Astrocyte (in vitro differentiated cells and primary cell): ENCODE measurements at regions not wholly inside any gene's neighbourhood (a gene's known extent, or its start where the extent isn't known, plus 50 kb on each side); places are given as distances from the start of the nearest gene placed in this dataset.

ENCODE experiments used
- DNase-seq: peaks from one replicate; pipeline ENCODE4 v3.0.0-alpha.2; 2010; ENCODE audit warnings: low read depth
- FAIRE-seq: peaks from 2 replicates; lab custom pipeline; 2011; peaks lifted over from hg19 to GRCh38; lab: Jason Lieb, UNC
- H2AFZ ChIP-seq: 2 replicates; pipeline ENCODE4 v1.6.0; 2012; ENCODE audit warnings: low read depth, low read length, inconsistent platforms
- H3K27ac ChIP-seq: 2 replicates; pipeline ENCODE4 v1.5.1; 2011; ENCODE audit warnings: low read depth, low read length, inconsistent platforms
- H3K27me3 ChIP-seq: 2 replicates; pipeline ENCODE4 v1.6.0; 2011; ENCODE audit warnings: low read length, inconsistent platforms; ENCODE audit not compliant: insufficient read depth
- H3K36me3 ChIP-seq: 2 replicates; pipeline ENCODE4 v1.5.1; 2011; ENCODE audit warnings: low read length, inconsistent platforms; ENCODE audit not compliant: insufficient read depth
- H3K4me1 ChIP-seq: 2 replicates; pipeline ENCODE4 v1.5.1; 2011; ENCODE audit warnings: low read length, inconsistent platforms; ENCODE audit not compliant: insufficient read depth
- H3K4me2 ChIP-seq: 2 replicates; pipeline ENCODE4 v1.6.0; 2012; ENCODE audit warnings: low read length, inconsistent platforms
- H3K4me3 ChIP-seq: 2 replicates; pipeline ENCODE4 v1.5.1; 2011; ENCODE audit warnings: low read depth, mild to moderate bottlenecking, low read length, inconsistent platforms; ENCODE audit not compliant: insufficient read depth
- H3K79me2 ChIP-seq: 2 replicates; pipeline ENCODE4 v1.6.0; 2012; ENCODE audit warnings: mild to moderate bottlenecking, low read length, inconsistent platforms; ENCODE audit not compliant: insufficient read depth
- H3K9ac ChIP-seq: 2 replicates; pipeline ENCODE4 v1.6.0; 2012; ENCODE audit warnings: mild to moderate bottlenecking, low read length, inconsistent platforms
- H3K9me3 ChIP-seq: 2 replicates; pipeline ENCODE4 v1.5.1; 2012; ENCODE audit warnings: low read depth, mild to moderate bottlenecking, low read length, inconsistent platforms; ENCODE audit not compliant: insufficient read depth
- H4K20me1 ChIP-seq: 2 replicates; pipeline ENCODE4 v1.6.0; 2012; ENCODE audit warnings: low read length, inconsistent platforms; ENCODE audit not compliant: insufficient read depth
- H3K27ac Mint-ChIP-seq: one replicate; pipeline ENCODE4 v1.8.0; 2021; ENCODE audit warnings: mild to moderate bottlenecking, mixed read lengths; ENCODE audit not compliant: unreplicated experiment
- H3K27me3 Mint-ChIP-seq: one replicate; pipeline ENCODE4 v1.8.0; 2021; ENCODE audit warnings: low read depth, mixed read lengths; ENCODE audit not compliant: unreplicated experiment
- H3K36me3 Mint-ChIP-seq: one replicate; pipeline ENCODE4 v1.8.0; 2021; ENCODE audit warnings: low read depth, mixed read lengths; ENCODE audit not compliant: unreplicated experiment
- H3K4me1 Mint-ChIP-seq: one replicate; pipeline ENCODE4 v1.8.0; 2021; ENCODE audit warnings: low read depth, mixed read lengths; ENCODE audit not compliant: unreplicated experiment
- H3K4me3 Mint-ChIP-seq: one replicate; pipeline ENCODE4 v1.8.0; 2021; ENCODE audit warnings: mild to moderate bottlenecking, moderate library complexity, mixed read lengths; ENCODE audit not compliant: unreplicated experiment
- H3K9me3 Mint-ChIP-seq: one replicate; pipeline ENCODE4 v1.8.0; 2021; ENCODE audit warnings: mild to moderate bottlenecking, mixed read lengths; ENCODE audit not compliant: unreplicated experiment
- EZH2 ChIP-seq: IDR thresholded peaks from 2 replicates; pipeline ENCODE4 v1.6.1; 2012; ENCODE audit warnings: mild to moderate bottlenecking, low read length, inconsistent platforms; ENCODE audit not compliant: insufficient read depth
- TF ChIP-seq, protein P1 (sequence below): IDR thresholded peaks from 2 replicates; pipeline ENCODE4 v1.5.1; 2011; ENCODE audit warnings: low read depth, mild to moderate bottlenecking, inconsistent platforms, low read length, moderate library complexity; ENCODE audit not compliant: insufficient read depth

DNA sequence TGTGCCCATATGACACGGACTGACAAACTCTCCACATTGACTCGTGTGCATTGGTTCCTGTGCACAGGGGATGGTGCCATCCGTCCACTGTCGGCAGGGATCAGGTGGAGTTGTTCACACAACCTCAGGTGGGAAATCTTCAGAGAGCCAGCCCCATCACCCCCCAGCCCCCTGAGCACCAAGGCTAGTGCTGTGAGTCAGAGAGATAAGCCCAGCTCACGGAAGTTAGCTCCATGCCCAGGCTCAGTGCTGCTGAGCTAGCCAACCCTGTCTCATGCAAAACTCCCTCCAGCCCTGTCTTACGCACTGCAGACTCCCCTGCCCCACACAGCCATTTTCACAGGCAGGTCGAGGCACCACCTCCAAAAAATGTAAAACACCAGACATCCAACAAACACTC is 139.0 kb upstream of the NGF start:
- FAIRE-seq (no peak), DNase-seq (no peak)
- no peak overlapping the region for H2AFZ ChIP-seq
- H3K27ac ChIP-seq: no peak overlapping the region
- H3K27me3 ChIP-seq: no peaks in the 10 kb centered on the region
- H3K36me3 Mint-ChIP-seq: peaks cover 4% of the 10 kb centered on the region
- no peak overlapping the region for H3K4me2 ChIP-seq
- no peaks in the 10 kb centered on the region for H3K36me3 ChIP-seq
- H3K4me1 Mint-ChIP-seq: peaks cover 7% of the 10 kb centered on the region
- H3K4me1 ChIP-seq: no peaks in the 10 kb centered on the region
- no peak for TF ChIP-seq EZH2
- TF ChIP-seq, protein P1, sequence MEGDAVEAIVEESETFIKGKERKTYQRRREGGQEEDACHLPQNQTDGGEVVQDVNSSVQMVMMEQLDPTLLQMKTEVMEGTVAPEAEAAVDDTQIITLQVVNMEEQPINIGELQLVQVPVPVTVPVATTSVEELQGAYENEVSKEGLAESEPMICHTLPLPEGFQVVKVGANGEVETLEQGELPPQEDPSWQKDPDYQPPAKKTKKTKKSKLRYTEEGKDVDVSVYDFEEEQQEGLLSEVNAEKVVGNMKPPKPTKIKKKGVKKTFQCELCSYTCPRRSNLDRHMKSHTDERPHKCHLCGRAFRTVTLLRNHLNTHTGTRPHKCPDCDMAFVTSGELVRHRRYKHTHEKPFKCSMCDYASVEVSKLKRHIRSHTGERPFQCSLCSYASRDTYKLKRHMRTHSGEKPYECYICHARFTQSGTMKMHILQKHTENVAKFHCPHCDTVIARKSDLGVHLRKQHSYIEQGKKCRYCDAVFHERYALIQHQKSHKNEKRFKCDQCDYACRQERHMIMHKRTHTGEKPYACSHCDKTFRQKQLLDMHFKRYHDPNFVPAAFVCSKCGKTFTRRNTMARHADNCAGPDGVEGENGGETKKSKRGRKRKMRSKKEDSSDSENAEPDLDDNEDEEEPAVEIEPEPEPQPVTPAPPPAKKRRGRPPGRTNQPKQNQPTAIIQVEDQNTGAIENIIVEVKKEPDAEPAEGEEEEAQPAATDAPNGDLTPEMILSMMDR: no peak
- no peak overlapping the region for H3K27ac Mint-ChIP-seq
- no peak overlapping the region for H3K4me3 Mint-ChIP-seq
- H3K79me2 ChIP-seq: no peaks in the 10 kb centered on the region
- H3K9ac ChIP-seq: no peak overlapping the region
- H3K4me3 ChIP-seq: no peak overlapping the region
- H4K20me1 ChIP-seq: no peaks in the 10 kb centered on the region
- H3K27me3 Mint-ChIP-seq: peaks cover 38% of the 10 kb centered on the region
- H3K9me3 Mint-ChIP-seq: peaks cover 4% of the 10 kb centered on the region
- no peaks in the 10 kb centered on the region for H3K9me3 ChIP-seq

DNA sequence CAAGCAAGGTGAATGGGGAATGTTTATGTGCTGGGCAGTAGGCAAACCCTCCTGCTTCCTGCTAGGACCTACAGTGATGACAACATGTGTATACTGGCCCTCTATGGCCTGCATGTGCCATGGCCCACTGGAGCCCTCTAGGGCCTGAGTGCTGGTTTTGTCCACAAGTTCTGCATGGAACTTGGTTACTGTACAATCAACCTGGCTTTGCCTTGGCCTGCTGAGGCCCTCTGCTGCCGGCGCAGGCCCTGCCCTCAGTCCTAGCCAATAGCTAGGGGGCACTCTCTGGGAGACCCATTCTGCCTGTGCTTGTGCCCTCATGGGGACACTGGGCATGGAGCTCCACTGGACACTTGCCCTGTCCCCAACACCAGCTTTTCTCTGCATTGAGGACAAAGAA is 138.6 kb upstream of the NGF start:
- Mint-ChIP-seq H3K9me3 (peaks cover 4% of the 10 kb centered on the region), H3K4me1 (peaks cover 7% of the 10 kb centered on the region), H3K27ac (no peak overlapping the region), H3K27me3 (peaks cover 38% of the 10 kb centered on the region), H3K4me3 (no peak overlapping the region), H3K36me3 (peaks cover 4% of the 10 kb centered on the region)
- H3K4me2 ChIP-seq: no peak overlapping the region
- H2AFZ ChIP-seq: no peak overlapping the region
- H3K9me3 ChIP-seq: no peaks in the 10 kb centered on the region
- no peaks in the 10 kb centered on the region for H4K20me1 ChIP-seq
- no peaks in the 10 kb centered on the region for H3K27me3 ChIP-seq
- H3K4me3 ChIP-seq: no peak overlapping the region
- no peak overlapping the region for H3K27ac ChIP-seq
- FAIRE-seq: no peak
- no peaks in the 10 kb centered on the region for H3K4me1 ChIP-seq
- no peak for TF ChIP-seq EZH2
- TF ChIP-seq, protein P1: no peak
- no peak overlapping the region for H3K9ac ChIP-seq
- no peaks in the 10 kb centered on the region for H3K79me2 ChIP-seq
- no peak for DNase-seq
- H3K36me3 ChIP-seq: no peaks in the 10 kb centered on the region

DNA sequence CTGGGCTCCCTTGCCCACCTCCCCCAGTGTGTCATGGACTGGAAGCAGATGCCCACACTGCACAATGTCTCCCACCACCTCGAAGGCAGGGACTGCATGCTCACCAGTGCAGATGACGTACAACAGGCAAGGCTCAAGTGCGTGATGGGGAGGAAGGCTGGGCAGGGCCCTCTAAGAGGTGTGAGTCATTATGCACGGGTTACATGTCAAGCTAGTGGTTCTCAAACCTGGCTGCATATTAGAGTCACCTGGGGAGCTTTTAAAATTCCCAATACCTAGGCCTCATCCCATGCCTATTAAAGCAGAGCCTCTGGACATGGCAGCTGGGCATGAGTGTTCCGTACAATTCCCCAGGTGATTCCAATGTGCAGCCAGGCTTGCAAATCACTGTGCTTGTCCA is 137.9 kb upstream of the NGF start:
- FAIRE-seq: no peak
- H3K9ac ChIP-seq: no peak overlapping the region
- H3K4me1 ChIP-seq: no peaks in the 10 kb centered on the region
- H3K9me3 ChIP-seq: no peaks in the 10 kb centered on the region
- peaks cover 4% of the 10 kb centered on the region for H3K9me3 Mint-ChIP-seq
- no peak overlapping the region for H3K4me2 ChIP-seq
- no peak overlapping the region for H3K27ac Mint-ChIP-seq
- no peak overlapping the region for H3K4me3 ChIP-seq
- no peak overlapping the region for H3K4me3 Mint-ChIP-seq
- H3K27ac ChIP-seq: no peak overlapping the region
- peaks cover 9% of the 10 kb centered on the region for H3K4me1 Mint-ChIP-seq
- H3K36me3 Mint-ChIP-seq: peaks cover 4% of the 10 kb centered on the region
- H3K36me3 ChIP-seq: no peaks in the 10 kb centered on the region
- no peak overlapping the region for H2AFZ ChIP-seq
- peaks cover 31% of the 10 kb centered on the region for H3K27me3 Mint-ChIP-seq
- no peaks in the 10 kb centered on the region for H3K27me3 ChIP-seq
- DNase-seq: no peak
- no peaks in the 10 kb centered on the region for H4K20me1 ChIP-seq
- H3K79me2 ChIP-seq: no peaks in the 10 kb centered on the region
- TF ChIP-seq, protein P1: no peak
- TF ChIP-seq EZH2: no peak
